Thyroid gland (tissue), 4 donors: ENCODE measurements at regions not wholly inside any gene's neighbourhood (a gene's known extent, or its start where the extent isn't known, plus 50 kb on each side); places are given as distances from the start of the nearest gene placed in this dataset.

ENCODE experiments used
- DNase-seq, 2 donors: peaks; one replicate each; pipeline ENCODE4 v3.0.0-alpha.2; 2019
- H3K27ac ChIP-seq, 3 donors: fragments of 200-600 bp; sonication (generic); 1 replicate in 2 of 3; 2 replicates in 1 of 3; pipeline ENCODE4 v1.5.1; 2016 to 2019; ENCODE audit warnings: mild to moderate bottlenecking in 1 of 3, moderate library complexity in 1 of 3
- H3K27me3 ChIP-seq: fragments of 200-600 bp; sonication (generic); one replicate; pipeline ENCODE4 v1.5.1; 2019
- H3K36me3 ChIP-seq, 2 donors: fragments of 200-600 bp; sonication (generic); one replicate each; pipeline ENCODE4 v1.5.1; 2016 to 2019
- H3K4me1 ChIP-seq, 2 donors: fragments of 200-600 bp; sonication (generic); one replicate each; pipeline ENCODE4 v1.5.1; 2017 to 2019
- H3K4me3 ChIP-seq, 3 donors: fragments of 200-600 bp; sonication (generic); replicated peaks in 1 of 3; 1 replicate in 2 of 3; 2 replicates in 1 of 3; pipeline ENCODE4 v1.5.1; 2016; ENCODE audit warnings: mild to moderate bottlenecking in 1 of 3
- H3K9me3 ChIP-seq: fragments of 200-600 bp; sonication (generic); one replicate; pipeline ENCODE4 v1.5.1; 2017
- CTCF ChIP-seq, 6 experiments: fragments of 200-600 bp in 3 of 6; fragments of 450-650 bp in 3 of 6; sonication (generic) in 3 of 6; IDR thresholded peaks; one replicate each; pipeline ENCODE4 v1.5.1; 2016 to 2019; ENCODE audit warnings: antibody characterized with exemption in 6 of 6, mild to moderate bottlenecking in 2 of 6, inconsistent platforms in 1 of 6, moderate library complexity in 1 of 6
- POLR2A ChIP-seq, 2 donors: fragments of 450-650 bp; IDR thresholded peaks; one replicate each; pipeline ENCODE4 v1.6.1; 2017; ENCODE audit warnings: antibody characterized with exemption in 2 of 2, mild to moderate bottlenecking in 2 of 2, moderate library complexity in 1 of 2
- WGBS, 2 donors: methylation state at CpG; one replicate each; pipeline ENCODE4 v1.1.5; 2017; 5-methylcytosine and 5-hydroxymethylcytosine counted together
- intact Hi-C: fragments of 100-400 bp; cut with DNase I; formaldehyde crosslinking; loops from one replicate; pipeline ENCODE4 v1.15.1; 2023

- H3K36me3 ChIP-seq = no peaks in the 10 kb centered on the region
- 62 to 67% methylated on average over 2 of the region's 2 CpGs for WGBS, 2 donors
- intact Hi-C loops = no loop called here
- H3K27ac ChIP-seq = no peak overlapping the region
- no peak overlapping the region for H3K4me3 ChIP-seq
- DNase-seq = no peak
- no peaks in the 10 kb centered on the region for H3K27me3 ChIP-seq
- no peaks in the 10 kb centered on the region for H3K9me3 ChIP-seq
- TF ChIP-seq POLR2A (IDR thresholded peaks at IDR 0.05) (no peak), CTCF (IDR thresholded peaks at IDR 0.05) (no peak)
- no peaks in the 10 kb centered on the region for H3K4me1 ChIP-seq
Measured at GRCh38 chr19:28210886-28211285, 1002.1 kb downstream of the UQCRFS1 start.

- intact Hi-C loops = no loop called here
- Histone ChIP-seq H3K27me3 (no peaks in the 10 kb centered on the region), H3K36me3 (no peaks in the 10 kb centered on the region), H3K4me3 (no peak overlapping the region), H3K4me1 (no peaks in the 10 kb centered on the region), H3K9me3 (no peaks in the 10 kb centered on the region), H3K27ac (no peak overlapping the region)
- WGBS, 2 donors = 74 to 86% methylated on average over 9 to 10 of the region's 10 CpGs
- TF ChIP-seq CTCF (IDR thresholded peaks at IDR 0.05) (no peak), POLR2A (IDR thresholded peaks at IDR 0.05) (no peak)
- DNase-seq = no peak
Measured at GRCh38 chr19:28208745-28209144, 1004.2 kb downstream of the UQCRFS1 start.

GRCh38 chr19:28207244-28207643, 1005.7 kb downstream of the UQCRFS1 start:
- DNase-seq = no peak
- WGBS, 2 donors = 73 to 85% methylated on average over 7 of the region's 7 CpGs
- Histone ChIP-seq H3K4me3 (no peak overlapping the region), H3K9me3 (no peaks in the 10 kb centered on the region), H3K4me1 (no peaks in the 10 kb centered on the region), H3K27ac (no peak overlapping the region), H3K27me3 (no peaks in the 10 kb centered on the region), H3K36me3 (no peaks in the 10 kb centered on the region)
- intact Hi-C loops = no loop called here
- TF ChIP-seq POLR2A (IDR thresholded peaks at IDR 0.05) = no peak

- no peak for DNase-seq
- H3K9me3 ChIP-seq = no peaks in the 10 kb centered on the region
- H3K36me3 ChIP-seq = no peaks in the 10 kb centered on the region
- H3K4me3 ChIP-seq = no peak overlapping the region
- intact Hi-C loops = no loop called here
- 93 to 94% methylated on average over 5 of the region's 5 CpGs for WGBS, 2 donors
- no peaks in the 10 kb centered on the region for H3K4me1 ChIP-seq
- H3K27ac ChIP-seq = no peak overlapping the region
- H3K27me3 ChIP-seq = no peaks in the 10 kb centered on the region
- no peak for TF ChIP-seq POLR2A (IDR thresholded peaks at IDR 0.05)
- TF ChIP-seq CTCF (IDR thresholded peaks at IDR 0.05) = no peak
Measured at GRCh38 chr19:28201462-28201943, 1011.4 kb downstream of the UQCRFS1 start.

- WGBS, 2 donors = 91 to 92% methylated on average over 6 of the region's 6 CpGs
- Histone ChIP-seq H3K4me3 (no peak overlapping the region), H3K27me3 (no peaks in the 10 kb centered on the region), H3K9me3 (no peaks in the 10 kb centered on the region), H3K4me1 (no peaks in the 10 kb centered on the region), H3K27ac (no peak overlapping the region), H3K36me3 (no peaks in the 10 kb centered on the region)
- intact Hi-C loops = no loop called here
- DNase-seq = no peak
- no peak for TF ChIP-seq CTCF (IDR thresholded peaks at IDR 0.05)
- TF ChIP-seq POLR2A (IDR thresholded peaks at IDR 0.05) = no peak
Measured at GRCh38 chr19:28199323-28199722, 1013.6 kb downstream of the UQCRFS1 start.

GRCh38 chr19:28196961-28197360, 1016.0 kb downstream of the UQCRFS1 start:
- 86% methylated on average over 4 to 7 of the region's 7 CpGs for WGBS, 2 donors
- intact Hi-C loops = no loop called here

More at GRCh38 chr19:28196961-28197360, 1016.0 kb downstream of the UQCRFS1 start:
- Histone ChIP-seq H3K27me3 (no peaks in the 10 kb centered on the region), H3K4me1 (no peaks in the 10 kb centered on the region), H3K4me3 (no peak overlapping the region), H3K27ac (no peak overlapping the region), H3K9me3 (no peaks in the 10 kb centered on the region), H3K36me3 (no peaks in the 10 kb centered on the region)
- TF ChIP-seq POLR2A (IDR thresholded peaks at IDR 0.05) (no peak), CTCF (IDR thresholded peaks at IDR 0.05) (no peak)
- DNase-seq = no peak
